ENCODE measurements at regions not wholly inside any gene's neighbourhood (a gene's known extent, or its start where the extent isn't known, plus 50 kb on each side); places are given as distances from the start of the nearest gene placed in this dataset.

DNA sequence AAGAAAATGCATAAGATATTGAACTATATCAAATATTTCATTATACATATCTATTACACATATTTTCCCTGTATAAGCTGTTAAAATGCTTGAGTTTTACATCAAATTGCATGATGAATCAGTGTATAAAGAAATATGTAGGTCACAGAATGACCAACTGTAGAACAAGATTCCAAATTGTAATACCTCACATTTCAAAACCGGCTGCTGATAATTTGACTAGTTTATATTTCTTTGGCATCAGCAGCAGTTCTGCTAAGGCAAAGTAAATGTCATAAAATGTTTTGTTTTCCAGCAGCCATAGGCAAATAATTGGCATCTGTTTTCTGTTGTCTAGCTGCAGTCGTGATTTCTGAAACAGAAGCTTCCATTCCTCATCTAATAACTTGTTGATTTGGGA is 633.9 kb downstream of the ARL4A start:
- TF ChIP-seq NFIC (IDR thresholded peaks at IDR 0.05) (no peak), FOXM1 (IDR thresholded peaks at IDR 0.05; ENCODE audit: borderline replicate concordance, low read depth) (no peak), EGR1 (IDR thresholded peaks at IDR 0.05) (no peak), TAF1 (IDR thresholded peaks at IDR 0.05; ENCODE audit: low read depth) (no peak), TCF12 (IDR thresholded peaks at IDR 0.05; ENCODE audit: low read depth) (no peak), EP300 (IDR thresholded peaks at IDR 0.05; ENCODE audit: borderline replicate concordance) (no peak), RAD21 (IDR thresholded peaks at IDR 0.05; ENCODE audit: low read depth) (no peak), ZBTB7A (IDR thresholded peaks at IDR 0.05; ENCODE audit: low read depth) (no peak), TEAD4 (IDR thresholded peaks at IDR 0.05) (no peak), MAX (IDR thresholded peaks at IDR 0.05) (no peak), YY1 (IDR thresholded peaks at IDR 0.05; ENCODE audit: low read depth) (no peak), CREB1 (IDR thresholded peaks at IDR 0.05; ENCODE audit: low read depth) (no peak), CEBPB (IDR thresholded peaks at IDR 0.05) (no peak)
- TF ChIP-seq, protein P1, sequence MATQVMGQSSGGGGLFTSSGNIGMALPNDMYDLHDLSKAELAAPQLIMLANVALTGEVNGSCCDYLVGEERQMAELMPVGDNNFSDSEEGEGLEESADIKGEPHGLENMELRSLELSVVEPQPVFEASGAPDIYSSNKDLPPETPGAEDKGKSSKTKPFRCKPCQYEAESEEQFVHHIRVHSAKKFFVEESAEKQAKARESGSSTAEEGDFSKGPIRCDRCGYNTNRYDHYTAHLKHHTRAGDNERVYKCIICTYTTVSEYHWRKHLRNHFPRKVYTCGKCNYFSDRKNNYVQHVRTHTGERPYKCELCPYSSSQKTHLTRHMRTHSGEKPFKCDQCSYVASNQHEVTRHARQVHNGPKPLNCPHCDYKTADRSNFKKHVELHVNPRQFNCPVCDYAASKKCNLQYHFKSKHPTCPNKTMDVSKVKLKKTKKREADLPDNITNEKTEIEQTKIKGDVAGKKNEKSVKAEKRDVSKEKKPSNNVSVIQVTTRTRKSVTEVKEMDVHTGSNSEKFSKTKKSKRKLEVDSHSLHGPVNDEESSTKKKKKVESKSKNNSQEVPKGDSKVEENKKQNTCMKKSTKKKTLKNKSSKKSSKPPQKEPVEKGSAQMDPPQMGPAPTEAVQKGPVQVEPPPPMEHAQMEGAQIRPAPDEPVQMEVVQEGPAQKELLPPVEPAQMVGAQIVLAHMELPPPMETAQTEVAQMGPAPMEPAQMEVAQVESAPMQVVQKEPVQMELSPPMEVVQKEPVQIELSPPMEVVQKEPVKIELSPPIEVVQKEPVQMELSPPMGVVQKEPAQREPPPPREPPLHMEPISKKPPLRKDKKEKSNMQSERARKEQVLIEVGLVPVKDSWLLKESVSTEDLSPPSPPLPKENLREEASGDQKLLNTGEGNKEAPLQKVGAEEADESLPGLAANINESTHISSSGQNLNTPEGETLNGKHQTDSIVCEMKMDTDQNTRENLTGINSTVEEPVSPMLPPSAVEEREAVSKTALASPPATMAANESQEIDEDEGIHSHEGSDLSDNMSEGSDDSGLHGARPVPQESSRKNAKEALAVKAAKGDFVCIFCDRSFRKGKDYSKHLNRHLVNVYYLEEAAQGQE (IDR thresholded peaks at IDR 0.05; ENCODE audit: low read depth) = no peak
- TF ChIP-seq, protein P2, sequence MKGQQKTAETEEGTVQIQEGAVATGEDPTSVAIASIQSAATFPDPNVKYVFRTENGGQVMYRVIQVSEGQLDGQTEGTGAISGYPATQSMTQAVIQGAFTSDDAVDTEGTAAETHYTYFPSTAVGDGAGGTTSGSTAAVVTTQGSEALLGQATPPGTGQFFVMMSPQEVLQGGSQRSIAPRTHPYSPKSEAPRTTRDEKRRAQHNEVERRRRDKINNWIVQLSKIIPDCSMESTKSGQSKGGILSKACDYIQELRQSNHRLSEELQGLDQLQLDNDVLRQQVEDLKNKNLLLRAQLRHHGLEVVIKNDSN (IDR thresholded peaks at IDR 0.05) = no peak

DNA sequence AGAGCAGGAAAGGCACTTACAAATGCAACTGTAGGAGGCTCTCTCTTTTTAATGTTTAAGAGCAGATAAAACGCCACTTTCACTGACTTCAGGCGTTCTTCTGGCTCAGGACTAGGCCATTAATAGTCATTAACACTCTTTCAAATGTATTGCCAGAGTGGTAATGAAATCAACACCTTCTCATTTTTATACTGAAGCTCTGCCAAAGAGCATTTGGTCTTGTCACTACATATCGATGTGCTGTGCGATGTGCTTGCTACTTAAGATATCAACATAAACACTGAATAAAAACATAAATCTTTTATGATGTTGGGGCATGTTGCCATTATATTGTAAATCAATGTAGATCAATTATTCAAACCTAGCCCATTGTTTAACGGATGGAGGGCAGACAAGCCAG is 634.7 kb downstream of the ARL4A start:
- TF ChIP-seq, protein P1 (IDR thresholded peaks at IDR 0.05; ENCODE audit: low read depth) = no peak
- TF ChIP-seq NFIC (IDR thresholded peaks at IDR 0.05) (no peak), RAD21 (IDR thresholded peaks at IDR 0.05; ENCODE audit: low read depth) (no peak), CREB1 (IDR thresholded peaks at IDR 0.05; ENCODE audit: low read depth) (no peak), ZBTB7A (IDR thresholded peaks at IDR 0.05; ENCODE audit: low read depth) (no peak), CEBPB (IDR thresholded peaks at IDR 0.05) (no peak), TCF12 (IDR thresholded peaks at IDR 0.05; ENCODE audit: low read depth) (no peak), TAF1 (IDR thresholded peaks at IDR 0.05; ENCODE audit: low read depth) (no peak), YY1 (IDR thresholded peaks at IDR 0.05; ENCODE audit: low read depth) (no peak), TEAD4 (IDR thresholded peaks at IDR 0.05) (no peak), FOXM1 (IDR thresholded peaks at IDR 0.05; ENCODE audit: borderline replicate concordance, low read depth) (no peak), MAX (IDR thresholded peaks at IDR 0.05) (no peak), EP300 (IDR thresholded peaks at IDR 0.05; ENCODE audit: borderline replicate concordance) (no peak), EGR1 (IDR thresholded peaks at IDR 0.05) (no peak)
- TF ChIP-seq, protein P2 (IDR thresholded peaks at IDR 0.05) = no peak

GRCh38 chr7:13327669-13328068 is 640.2 kb downstream of the ARL4A start:
- no peak for TF ChIP-seq TAF1 (IDR thresholded peaks at IDR 0.05; ENCODE audit: low read depth)
- no peak for TF ChIP-seq YY1 (IDR thresholded peaks at IDR 0.05; ENCODE audit: low read depth)
- TF ChIP-seq, protein P1 (IDR thresholded peaks at IDR 0.05; ENCODE audit: low read depth) = no peak
- no peak for TF ChIP-seq MAX (IDR thresholded peaks at IDR 0.05)
- no peak for TF ChIP-seq TCF12 (IDR thresholded peaks at IDR 0.05; ENCODE audit: low read depth)
- TF ChIP-seq EP300 (IDR thresholded peaks at IDR 0.05; ENCODE audit: borderline replicate concordance) = no peak
- no peak for TF ChIP-seq CREB1 (IDR thresholded peaks at IDR 0.05; ENCODE audit: low read depth)
- no peak for TF ChIP-seq EGR1 (IDR thresholded peaks at IDR 0.05)
- TF ChIP-seq NFIC (IDR thresholded peaks at IDR 0.05) = no peak
- no peak for TF ChIP-seq ZBTB7A (IDR thresholded peaks at IDR 0.05; ENCODE audit: low read depth)
- no peak for TF ChIP-seq FOXM1 (IDR thresholded peaks at IDR 0.05; ENCODE audit: borderline replicate concordance, low read depth)
- no peak for TF ChIP-seq CEBPB (IDR thresholded peaks at IDR 0.05)
- TF ChIP-seq, protein P2 (IDR thresholded peaks at IDR 0.05) = no peak
- TF ChIP-seq RAD21 (IDR thresholded peaks at IDR 0.05; ENCODE audit: low read depth) = no peak
- no peak for TF ChIP-seq TEAD4 (IDR thresholded peaks at IDR 0.05)
